Astrocyte (in vitro differentiated cells and primary cell): ENCODE measurements at regions not wholly inside any gene's neighbourhood (a gene's known extent, or its start where the extent isn't known, plus 50 kb on each side); places are given as distances from the start of the nearest gene placed in this dataset.

ENCODE experiments used
- CTCF ChIP-seq: IDR thresholded peaks from 2 replicates; pipeline ENCODE4 v1.5.1; 2011; ENCODE audit warnings: low read depth, mild to moderate bottlenecking, inconsistent platforms, low read length, moderate library complexity; ENCODE audit not compliant: insufficient read depth
- EZH2 ChIP-seq: IDR thresholded peaks from 2 replicates; pipeline ENCODE4 v1.6.1; 2012; ENCODE audit warnings: mild to moderate bottlenecking, low read length, inconsistent platforms; ENCODE audit not compliant: insufficient read depth

GRCh38 chr10:30178356-30178964 lies 119.1 kb upstream of the JCAD start:
- TF ChIP-seq CTCF (no peak), EZH2 (no peak)
